ENCODE measurements at regions not wholly inside any gene's neighbourhood (a gene's known extent, or its start where the extent isn't known, plus 50 kb on each side); places are given as distances from the start of the nearest gene placed in this dataset.
A peak's percentile ranks its signal among the peaks of the same experiment; 100 is the strongest.
"Not testable (repeated sequence)": the region's sequence is repeated elsewhere in the genome, so short reads cannot be mapped to it uniquely, and the experiment has no call there.

DNA sequence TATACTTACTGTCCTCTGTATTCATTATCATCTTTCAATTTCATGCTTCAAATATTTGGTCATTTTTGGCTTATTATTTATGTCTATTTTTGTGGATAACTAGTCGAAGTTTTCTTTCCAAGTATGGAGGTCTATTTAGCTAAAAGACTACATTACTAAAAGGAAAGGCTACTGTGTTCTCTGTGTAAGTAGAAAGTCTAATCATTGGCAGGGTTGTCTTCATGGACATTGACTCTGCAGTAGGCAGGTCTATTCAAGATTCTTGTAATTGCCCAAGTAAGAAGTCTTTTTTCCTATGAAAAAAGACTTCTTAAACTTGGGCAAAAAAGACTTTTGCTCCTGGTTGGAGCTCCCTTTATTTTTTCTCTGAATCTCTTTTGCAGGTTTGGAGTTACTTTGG is 368.6 kb upstream of the GRM7 start:
- TF ChIP-seq, protein P1, sequence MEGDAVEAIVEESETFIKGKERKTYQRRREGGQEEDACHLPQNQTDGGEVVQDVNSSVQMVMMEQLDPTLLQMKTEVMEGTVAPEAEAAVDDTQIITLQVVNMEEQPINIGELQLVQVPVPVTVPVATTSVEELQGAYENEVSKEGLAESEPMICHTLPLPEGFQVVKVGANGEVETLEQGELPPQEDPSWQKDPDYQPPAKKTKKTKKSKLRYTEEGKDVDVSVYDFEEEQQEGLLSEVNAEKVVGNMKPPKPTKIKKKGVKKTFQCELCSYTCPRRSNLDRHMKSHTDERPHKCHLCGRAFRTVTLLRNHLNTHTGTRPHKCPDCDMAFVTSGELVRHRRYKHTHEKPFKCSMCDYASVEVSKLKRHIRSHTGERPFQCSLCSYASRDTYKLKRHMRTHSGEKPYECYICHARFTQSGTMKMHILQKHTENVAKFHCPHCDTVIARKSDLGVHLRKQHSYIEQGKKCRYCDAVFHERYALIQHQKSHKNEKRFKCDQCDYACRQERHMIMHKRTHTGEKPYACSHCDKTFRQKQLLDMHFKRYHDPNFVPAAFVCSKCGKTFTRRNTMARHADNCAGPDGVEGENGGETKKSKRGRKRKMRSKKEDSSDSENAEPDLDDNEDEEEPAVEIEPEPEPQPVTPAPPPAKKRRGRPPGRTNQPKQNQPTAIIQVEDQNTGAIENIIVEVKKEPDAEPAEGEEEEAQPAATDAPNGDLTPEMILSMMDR (conservative IDR thresholded peaks at IDR 0.05): no peak
- Mint-ChIP-seq H3K4me3 (peak overlapping the region; percentile 53), H3K27me3 (no peaks in the 10 kb centered on the region), H3K27ac (peak overlapping the region; percentile 83), H3K9me3 (peaks cover 4% of the 10 kb centered on the region), H3K4me1 (ENCODE audit: unreplicated experiment) (no peaks in the 10 kb centered on the region), H3K36me3 (no peaks in the 10 kb centered on the region)
- no peak for DNase-seq (ENCODE audit: extremely low spot score, unreplicated experiment)

DNA sequence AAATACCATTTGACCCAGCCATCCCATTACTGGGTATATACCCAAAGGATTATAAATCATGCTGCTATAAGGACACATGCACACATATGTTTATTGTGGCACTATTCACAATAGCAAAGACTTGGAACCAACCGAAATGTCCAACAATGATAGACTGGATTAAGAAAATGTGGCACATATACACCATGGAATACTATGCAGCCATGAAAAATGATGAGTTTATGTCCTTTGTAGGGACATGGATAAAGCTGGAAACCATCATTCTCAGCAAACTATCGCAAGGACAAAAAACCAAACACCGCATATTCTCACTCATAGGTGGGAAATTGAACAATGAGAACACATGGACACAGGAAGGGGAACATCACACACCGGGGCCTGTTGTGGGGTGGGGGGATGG is 362.0 kb upstream of the GRM7 start:
- H3K4me3 Mint-ChIP-seq; H3K36me3 Mint-ChIP-seq; H3K4me1 Mint-ChIP-seq (ENCODE audit: unreplicated experiment); DNase-seq (ENCODE audit: extremely low spot score, unreplicated experiment); H3K9me3 Mint-ChIP-seq; H3K27me3 Mint-ChIP-seq; H3K27ac Mint-ChIP-seq: not testable (repeated sequence)

DNA sequence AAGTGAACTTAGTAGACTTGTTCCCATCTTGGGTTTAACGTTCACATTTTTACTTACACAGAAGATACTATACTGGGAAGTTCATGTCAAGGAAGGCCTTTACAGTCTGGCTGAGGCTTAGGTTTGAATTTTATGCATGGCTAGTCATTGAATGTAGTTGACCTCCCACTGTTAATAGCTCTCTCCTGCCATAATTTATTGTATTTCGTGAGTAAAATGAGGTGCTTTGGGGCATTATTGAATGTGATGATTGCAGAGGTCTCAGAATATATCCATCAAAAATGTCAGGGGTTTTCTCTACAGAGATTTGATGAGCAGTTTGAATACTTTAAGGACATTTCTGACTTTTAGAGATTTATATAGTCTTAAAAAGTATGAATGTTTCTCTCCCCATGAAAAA is 356.6 kb upstream of the GRM7 start:
- peaks cover 12% of the 10 kb centered on the region for H3K4me1 Mint-ChIP-seq (ENCODE audit: unreplicated experiment)
- H3K9me3 Mint-ChIP-seq: peaks cover 12% of the 10 kb centered on the region
- TF ChIP-seq, protein P1 (conservative IDR thresholded peaks at IDR 0.05): no peak
- H3K27me3 Mint-ChIP-seq: peaks cover 4% of the 10 kb centered on the region
- H3K36me3 Mint-ChIP-seq: peaks cover 4% of the 10 kb centered on the region
- no peak overlapping the region for H3K27ac Mint-ChIP-seq
- no peak overlapping the region for H3K4me3 Mint-ChIP-seq
- DNase-seq (ENCODE audit: extremely low spot score, unreplicated experiment): no peak

DNA sequence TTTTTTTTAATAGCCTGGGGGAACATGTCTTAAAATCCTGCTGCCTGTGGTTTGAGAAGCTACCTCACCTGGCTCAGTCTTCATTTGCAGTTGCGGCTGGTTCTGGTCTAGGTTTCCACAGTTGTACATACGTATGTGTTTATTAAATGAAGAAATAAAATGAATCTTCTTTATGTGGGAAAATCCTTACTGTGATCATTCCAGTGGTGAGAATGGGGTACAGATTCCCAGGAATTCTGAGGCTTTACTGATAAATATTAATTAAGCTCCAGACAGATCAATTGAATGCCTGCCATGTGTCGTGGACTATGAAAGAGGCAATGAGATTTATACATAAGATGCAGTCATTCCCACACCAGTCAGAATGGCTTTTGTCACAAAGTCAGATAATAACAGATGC is 356.1 kb upstream of the GRM7 start:
- Mint-ChIP-seq H3K4me1 (ENCODE audit: unreplicated experiment) (peaks cover 12% of the 10 kb centered on the region), H3K9me3 (peaks cover 12% of the 10 kb centered on the region), H3K36me3 (peaks cover 4% of the 10 kb centered on the region), H3K4me3 (no peak overlapping the region), H3K27me3 (peaks cover 4% of the 10 kb centered on the region), H3K27ac (no peak overlapping the region)
- no peak for DNase-seq (ENCODE audit: extremely low spot score, unreplicated experiment)
- TF ChIP-seq, protein P1 (conservative IDR thresholded peaks at IDR 0.05): no peak

DNA sequence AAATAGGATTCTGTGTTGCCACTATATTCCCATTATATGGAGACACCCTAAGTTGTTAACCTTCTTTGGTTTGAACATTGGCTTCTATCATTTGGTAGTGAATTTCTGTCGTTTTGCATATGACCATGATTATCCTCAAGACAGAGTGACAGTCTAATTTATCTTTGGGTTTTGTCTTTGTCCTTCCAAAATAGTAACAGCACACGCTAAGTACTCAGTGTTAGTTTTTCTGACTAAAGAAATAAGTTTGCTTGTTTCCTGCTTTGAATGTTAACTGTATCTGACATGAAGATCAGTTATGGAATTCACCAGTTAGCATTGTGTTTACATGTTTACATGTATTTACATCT is 352.5 kb upstream of the GRM7 start:
- peaks cover 4% of the 10 kb centered on the region for H3K27me3 Mint-ChIP-seq
- no peak overlapping the region for H3K4me3 Mint-ChIP-seq
- DNase-seq (ENCODE audit: extremely low spot score, unreplicated experiment): no peak
- H3K27ac Mint-ChIP-seq: no peak overlapping the region
- peaks cover 4% of the 10 kb centered on the region for H3K36me3 Mint-ChIP-seq
- H3K9me3 Mint-ChIP-seq: peaks cover 12% of the 10 kb centered on the region
- H3K4me1 Mint-ChIP-seq (ENCODE audit: unreplicated experiment): peaks cover 8% of the 10 kb centered on the region
- TF ChIP-seq, protein P1 (conservative IDR thresholded peaks at IDR 0.05): no peak

DNA sequence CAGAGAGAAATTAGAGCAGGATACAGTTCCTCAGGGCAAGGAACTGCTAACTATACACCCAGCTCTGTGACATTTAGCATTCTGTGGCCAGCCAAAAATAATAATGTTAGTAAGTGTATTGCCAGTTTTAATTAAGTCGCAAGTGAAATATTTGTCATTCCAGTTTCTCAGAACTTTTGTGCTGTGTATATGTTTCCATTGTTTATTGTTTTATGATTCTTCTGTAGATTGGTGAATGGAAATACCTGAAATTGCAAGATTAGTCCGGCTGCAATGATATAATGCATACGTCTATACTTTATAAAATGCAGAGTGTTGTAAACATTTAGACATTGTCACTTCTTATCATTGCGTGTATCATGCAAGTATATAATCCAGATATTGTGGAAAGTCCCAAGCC is 351.3 kb upstream of the GRM7 start:
- Mint-ChIP-seq H3K4me3 (no peak overlapping the region), H3K9me3 (peaks cover 5% of the 10 kb centered on the region), H3K27me3 (no peaks in the 10 kb centered on the region), H3K4me1 (ENCODE audit: unreplicated experiment) (peaks cover under 1% of the 10 kb centered on the region), H3K36me3 (no peaks in the 10 kb centered on the region), H3K27ac (no peak overlapping the region)
- DNase-seq (ENCODE audit: extremely low spot score, unreplicated experiment): no peak
- TF ChIP-seq, protein P1 (conservative IDR thresholded peaks at IDR 0.05): no peak
